CD4-positive, alpha-beta T cell treated with Interleukin-17A for 1 hour (primary cell): ENCODE measurements at regions not wholly inside any gene's neighbourhood (a gene's known extent, or its start where the extent isn't known, plus 50 kb on each side); places are given as distances from the start of the nearest gene placed in this dataset.

Source experiments
- DNase-seq: peaks from one replicate; pipeline ENCODE4 v3.0.0-alpha.2; 2020

DNA sequence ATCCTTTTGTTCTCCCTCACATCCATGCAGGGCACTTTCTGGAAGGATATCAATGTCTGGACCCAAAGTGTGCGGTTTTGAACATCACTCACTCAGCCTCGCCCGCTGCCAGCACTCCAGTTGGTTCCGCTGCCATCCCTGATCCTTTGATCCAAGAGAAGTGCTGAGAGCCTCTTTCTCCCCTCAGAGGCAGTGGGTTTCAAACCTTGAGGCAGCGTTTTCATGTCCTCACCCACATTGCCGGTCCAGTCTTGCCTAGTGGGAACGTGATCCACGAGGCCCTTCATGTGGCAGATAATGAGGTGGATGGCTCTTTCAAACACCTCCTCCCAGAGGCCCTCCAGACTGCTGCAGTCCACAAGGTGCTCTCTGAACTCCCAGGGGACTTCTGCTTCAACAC lies 122.2 kb downstream of the ACTL8 start:
- no peak for DNase-seq

DNA sequence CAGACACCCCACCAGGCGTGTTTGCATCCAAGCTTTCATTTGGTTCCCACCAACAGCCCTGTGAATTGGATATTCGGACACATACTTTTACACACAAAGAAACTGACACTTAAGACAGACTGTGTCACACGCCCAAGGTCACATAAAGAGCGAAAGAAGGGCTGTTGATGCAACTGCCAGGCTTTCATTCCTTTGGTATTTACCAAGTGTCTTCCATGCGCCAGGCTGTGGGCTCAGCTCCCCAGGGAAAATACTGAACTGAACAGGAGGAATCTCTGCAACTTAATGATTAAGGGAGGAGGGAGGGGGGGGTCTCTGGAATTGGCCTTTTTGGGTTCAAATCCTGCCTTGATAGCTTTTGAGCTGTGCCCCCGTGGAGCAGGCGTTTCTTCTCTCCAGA lies 122.8 kb downstream of the ACTL8 start:
- no peak for DNase-seq

DNA sequence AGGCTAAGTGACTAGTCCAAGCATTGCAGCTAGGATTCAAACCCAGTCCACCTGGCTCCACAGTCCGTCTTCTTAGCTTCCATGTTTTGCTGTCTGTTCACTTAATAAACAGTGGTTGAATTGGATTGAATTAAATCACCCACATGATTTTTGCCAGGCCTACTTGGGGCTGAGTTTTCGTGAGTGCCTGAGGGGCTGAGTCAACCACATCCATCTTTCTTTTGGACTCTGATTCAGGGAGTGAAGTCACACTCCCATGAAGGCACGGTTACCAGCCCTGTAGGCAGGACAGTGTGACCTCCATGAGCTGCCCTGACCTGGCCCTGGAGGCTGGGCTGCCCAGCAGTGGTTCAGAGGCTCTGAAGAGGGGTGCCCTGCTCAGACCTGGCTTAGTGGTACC lies 123.7 kb downstream of the ACTL8 start:
- no peak for DNase-seq

DNA sequence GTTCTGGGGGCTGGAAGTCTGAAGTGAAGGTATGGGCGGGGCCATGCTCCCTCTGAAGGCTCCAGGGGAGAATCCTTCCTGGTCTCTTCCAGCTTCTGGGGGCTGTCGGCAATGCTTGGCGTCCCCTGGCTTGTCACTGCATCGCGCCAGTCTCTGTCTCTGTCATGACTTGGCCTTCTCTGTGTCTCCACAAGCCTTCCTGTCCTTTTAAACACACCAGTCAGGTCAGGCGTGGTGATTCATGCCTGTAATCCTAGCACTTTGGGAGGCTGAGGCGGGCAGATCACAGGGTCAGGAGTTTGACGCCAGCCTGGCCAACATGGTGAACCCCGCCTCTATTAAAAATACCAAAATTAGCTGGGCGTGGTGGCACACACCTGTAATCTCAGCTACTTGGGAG lies 125.3 kb downstream of the ACTL8 start:
- no peak for DNase-seq

DNA sequence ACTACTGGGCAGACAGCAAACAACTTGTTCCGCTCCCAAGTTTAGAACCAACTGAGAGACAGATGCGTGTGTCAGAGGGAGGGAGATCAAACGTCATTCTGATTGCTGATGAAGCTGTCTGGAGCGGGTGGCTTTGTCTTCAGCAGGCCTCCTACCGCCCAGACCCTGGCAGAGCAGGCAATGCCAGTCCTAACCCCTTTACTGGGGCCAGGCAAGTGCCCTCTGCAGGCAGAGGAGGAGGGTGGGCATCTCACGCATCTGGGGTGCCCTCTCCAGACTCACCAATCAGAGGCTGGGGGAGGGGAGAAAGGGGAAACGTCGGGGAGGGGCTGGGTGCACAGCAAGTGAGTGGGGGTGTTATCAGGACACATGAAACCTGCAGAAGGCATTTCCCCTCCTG lies 126.6 kb downstream of the ACTL8 start:
- no peak for DNase-seq

DNA sequence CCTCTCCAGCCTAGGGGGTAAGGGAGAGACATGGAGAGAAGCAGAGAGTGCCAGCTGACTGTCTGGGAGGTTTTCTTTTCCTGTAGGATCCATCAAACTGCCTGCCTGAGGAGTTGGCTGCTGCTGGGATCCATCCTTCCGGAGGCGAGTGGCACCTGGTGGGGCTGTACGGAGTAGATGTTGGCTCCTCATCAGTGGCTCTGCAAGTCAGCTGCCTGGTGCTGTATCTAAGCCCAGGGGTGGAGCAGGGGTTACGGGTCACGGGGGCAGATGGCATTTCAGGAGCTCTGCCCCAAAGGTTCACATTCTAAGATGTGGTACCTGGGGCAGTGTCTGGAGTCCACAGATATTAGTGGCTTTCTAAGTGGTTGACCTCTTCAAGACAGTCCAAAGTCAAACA lies 128.0 kb downstream of the ACTL8 start:
- no peak for DNase-seq

GRCh38 chr1:17883662-17884395 lies 128.7 kb downstream of the ACTL8 start:
- no peak for DNase-seq

GRCh38 chr1:17885663-17886320 lies 130.7 kb downstream of the ACTL8 start:
- DNase-seq: no peak

DNA sequence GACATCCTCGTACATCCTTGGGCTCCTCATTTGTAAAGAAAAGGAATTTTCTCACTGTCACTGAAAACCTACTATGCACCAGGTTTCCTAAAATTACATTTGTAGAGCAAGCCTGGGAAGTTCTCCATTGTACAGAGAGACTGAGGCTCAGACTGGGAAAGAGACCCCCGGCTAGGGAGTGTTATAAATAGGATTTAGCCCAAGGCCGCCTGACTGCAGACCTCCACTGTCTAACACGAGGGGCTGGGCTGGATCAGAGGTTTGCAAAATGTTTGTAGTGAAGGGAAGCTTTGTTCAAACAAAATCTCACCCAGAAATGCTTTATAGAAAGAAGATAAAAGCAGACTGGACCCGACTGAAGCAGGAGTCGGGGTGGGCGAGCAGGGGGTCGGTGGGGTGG lies 131.3 kb downstream of the ACTL8 start:
- no peak for DNase-seq

DNA sequence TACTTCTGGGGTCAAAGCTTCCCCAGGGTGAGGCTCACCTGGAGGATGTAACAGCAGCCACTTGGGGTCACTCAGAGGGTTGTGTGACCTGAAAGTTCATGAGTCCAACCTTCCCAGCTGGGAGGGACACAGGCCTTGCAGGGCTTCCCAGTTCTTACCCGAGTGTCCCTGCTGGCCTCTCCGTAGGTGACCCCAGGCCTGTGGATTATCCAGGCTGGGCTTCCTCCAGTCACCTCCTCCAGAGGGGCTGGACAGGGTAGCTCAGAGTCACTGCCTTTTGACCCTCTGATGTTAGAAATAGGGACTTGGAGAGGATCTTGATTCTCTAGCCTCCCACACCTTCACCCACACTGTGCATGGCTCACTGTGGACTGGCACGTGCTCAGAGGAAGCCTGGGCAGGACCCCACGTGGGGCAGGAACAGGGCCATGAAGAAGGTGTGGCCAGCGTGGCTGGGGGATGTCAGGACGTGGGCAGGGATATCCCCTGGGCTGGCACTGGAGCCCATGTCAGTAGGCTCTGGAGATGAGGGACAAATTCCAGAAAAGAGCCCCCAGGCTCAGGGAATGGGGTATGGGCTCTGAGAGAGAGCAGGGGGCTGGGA lies 131.8 kb downstream of the ACTL8 start:
- no peak for DNase-seq

DNA sequence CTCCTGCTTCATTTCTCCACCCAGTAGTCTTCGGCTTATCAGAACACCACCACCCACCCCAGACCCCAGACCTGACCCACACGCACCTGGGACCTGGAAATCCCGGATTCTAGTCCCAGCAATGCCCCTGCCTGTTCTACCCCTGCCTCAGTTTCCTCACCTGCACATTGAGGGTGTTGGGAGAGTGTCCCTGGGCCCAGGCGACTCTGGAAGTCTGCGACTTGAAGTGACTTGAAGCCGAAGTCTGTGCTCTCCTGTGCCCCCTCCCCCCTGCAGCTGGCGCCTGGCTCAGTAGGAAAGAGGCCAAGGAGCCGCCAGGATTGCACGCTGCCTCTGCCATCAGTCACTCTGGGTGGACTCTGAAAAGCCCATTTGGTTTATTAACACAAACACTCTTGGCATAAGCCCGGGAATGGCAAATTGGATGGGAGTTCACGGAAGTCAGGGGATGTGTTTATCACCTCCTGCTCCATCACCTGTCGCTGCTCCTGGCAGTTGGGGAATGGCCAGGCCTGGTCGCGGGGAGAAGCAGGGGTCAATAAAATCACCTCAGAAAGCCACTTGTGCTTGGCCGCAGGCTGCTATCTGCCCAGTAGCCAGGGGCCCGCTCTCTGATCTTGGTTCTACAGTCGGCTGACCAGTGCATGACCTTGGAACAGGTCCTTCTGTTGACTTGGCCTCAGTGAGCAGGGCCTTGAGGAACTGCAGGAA lies 132.7 kb downstream of the ACTL8 start:
- no peak for DNase-seq

DNA sequence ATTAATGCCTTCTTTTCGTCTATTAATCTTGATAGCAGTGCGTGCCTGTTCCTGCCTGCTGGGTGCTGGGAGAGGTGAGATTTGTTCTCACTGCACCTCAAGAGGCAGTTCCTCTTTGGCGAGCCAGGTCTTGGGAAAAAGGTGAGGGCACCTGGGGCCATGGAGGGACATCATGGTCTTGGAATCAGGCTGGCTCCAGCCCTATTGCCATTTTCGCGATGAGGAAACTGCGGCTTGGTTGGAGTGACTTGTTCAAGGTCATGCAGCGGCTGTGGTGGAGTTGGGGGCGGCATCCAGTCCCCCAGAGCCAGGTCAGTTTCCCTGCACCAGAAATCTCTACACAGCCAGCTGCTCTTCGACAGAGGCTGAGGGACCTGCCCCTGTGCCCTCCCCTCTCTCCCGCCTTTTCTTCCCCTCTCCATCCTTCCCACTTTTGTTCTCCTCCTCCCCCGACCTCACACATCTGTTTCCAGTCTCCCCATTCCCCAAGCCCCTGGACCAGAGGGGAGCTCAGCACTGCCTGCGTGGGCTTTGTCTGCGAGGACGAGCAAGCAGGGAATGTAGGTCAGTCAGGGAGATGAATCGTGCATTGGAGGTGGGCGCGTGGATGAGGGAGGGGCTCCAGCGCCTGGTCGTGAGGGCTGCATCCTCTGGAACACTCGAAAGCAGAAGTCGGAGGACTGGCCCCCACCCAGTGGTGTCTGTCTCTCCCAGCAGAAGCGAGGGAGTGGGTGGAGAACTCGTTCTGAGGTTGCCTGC lies 135.1 kb downstream of the ACTL8 start:
- no peak for DNase-seq

DNA sequence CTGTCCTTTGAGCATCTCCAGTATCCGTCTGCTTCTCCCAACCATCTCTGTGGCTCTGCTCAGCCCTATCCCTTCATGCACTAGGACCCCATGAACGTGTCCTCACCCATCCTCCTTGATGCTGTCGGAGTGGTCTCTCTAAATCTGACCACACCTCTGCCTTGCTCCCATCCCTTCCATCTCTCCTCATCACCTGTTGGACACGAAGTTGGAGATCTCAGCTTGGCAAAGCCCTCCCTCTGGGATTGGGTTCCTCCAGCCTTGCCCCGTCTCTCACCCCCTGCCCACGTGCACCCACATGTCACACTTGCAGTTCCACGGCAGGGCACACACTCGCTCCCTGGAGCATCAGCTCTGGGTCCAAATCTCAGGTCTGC lies 135.7 kb downstream of the ACTL8 start:
- DNase-seq: no peak

DNA sequence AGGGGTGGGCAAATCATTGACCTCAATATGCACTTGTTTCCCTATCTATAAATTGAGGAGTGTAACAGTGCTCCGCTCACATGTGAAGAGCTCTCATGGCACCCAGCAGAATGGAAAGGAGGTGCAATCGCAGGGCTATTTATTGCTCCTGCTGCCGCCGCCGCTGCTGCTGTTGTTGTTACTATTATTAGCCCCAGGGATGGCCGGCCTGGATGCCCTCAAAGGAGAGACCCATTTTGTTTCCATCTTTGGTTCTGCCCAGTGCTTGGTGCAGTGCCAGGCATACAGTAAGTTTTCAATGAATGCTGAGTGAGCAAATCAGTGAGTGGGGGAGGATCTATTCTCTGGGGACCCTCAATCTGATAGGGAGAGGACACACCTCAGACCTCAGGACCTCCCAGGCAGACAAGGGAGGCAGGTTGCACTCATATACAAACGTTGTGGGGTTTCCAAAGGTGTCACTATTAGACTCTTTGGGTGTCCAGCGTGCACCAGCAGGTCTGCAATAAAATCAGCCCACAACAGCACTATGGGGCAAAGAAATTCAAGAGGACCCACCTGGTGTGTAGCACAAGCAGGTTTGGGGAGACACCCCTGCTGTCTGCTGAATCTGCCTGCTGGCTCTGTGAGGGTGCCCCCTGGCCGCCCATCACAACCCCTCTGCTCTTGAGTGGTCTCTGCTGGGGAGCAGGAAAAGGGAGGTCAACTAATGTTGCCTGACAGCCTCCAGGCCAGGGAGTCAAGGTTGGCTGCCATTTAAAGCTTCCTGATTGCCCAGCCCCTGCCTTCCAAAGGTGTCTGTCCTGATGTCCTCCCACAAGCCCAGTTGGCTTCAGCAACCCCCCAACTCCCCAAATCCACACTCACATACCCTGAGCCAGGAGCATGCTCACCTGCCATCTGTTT lies 136.3 kb downstream of the ACTL8 start:
- no peak for DNase-seq

DNA sequence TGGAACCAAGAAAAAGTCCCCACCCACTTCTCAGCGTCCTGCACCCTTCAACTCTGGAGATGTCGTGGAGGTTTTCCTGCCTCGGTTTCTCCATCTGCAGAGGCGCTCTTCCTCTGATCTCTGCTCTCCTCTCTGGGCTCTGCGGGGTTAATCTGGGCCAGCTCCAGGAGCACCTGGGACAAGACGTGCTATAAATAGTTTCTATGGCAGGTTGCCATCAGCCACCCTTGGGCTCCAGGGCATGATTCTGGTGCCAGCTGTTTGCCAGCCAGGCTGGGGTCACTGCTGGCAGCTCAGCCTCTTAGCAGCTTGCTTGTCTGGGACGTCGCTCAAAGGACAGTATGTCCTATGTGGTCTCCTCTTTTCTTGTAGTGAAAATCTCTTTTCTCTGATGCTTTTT lies 137.1 kb downstream of the ACTL8 start:
- no peak for DNase-seq

DNA sequence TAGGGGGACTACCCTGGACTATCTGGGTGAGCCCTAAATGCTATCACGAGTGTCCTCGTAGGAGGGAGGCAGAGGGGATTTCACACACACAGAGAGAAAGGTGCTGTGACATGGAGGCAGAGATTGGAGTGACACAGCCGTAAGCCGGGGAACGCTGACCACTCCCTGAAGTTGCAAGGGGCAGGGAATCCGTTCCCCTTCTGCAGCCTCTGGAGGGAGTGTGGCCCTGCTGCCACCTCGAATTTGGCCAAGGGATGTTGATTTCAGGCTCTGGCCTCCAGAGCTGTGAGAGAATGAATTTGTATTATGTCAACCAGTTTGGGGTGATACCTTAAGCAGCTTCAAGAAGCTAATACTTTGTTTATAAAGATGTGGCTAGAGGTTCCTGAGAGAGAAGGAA lies 137.7 kb downstream of the ACTL8 start:
- no peak for DNase-seq

- no peak for DNase-seq
Measured at GRCh38 chr1:17893891-17894631, 138.9 kb downstream of the ACTL8 start.

DNA sequence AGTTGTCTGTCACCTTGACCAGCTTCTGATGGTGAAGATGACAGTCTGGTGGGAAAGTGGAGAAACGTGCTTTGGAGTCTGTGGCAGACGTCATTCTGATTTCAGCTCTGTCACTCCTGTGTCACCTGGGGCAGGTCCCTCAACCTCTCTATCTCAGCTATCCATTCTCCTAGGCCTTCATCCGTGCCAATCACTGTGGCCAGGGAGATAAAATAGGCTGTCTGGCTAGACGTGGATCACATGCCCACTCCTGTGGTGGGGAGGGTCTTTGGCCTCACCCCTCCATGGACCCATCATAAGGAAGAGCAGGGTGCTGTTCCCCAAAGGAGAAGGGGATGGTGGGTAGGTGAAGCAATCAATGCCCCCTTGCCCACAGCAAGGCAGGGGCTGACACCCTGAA lies 140.3 kb downstream of the ACTL8 start:
- DNase-seq: no peak

DNA sequence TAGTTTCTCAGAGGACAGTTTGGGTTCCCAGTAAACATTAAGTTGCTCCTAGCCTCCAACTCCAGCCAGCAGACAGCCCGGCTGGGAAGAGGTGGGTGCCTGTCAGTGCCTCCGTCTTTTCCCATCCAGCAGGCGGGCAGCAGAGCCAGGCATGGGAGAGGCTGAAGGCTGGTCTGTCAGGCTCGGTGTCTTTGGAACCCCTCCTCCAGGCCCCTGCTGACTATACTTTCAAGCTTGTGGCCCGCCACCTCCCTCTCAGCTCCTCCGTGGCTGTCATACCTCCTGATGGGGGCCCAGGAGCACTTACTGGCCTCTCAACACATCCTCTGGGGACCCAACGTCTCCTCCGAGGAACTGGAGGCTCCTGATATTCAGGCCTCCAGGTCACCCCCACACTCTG lies 140.9 kb downstream of the ACTL8 start:
- no peak for DNase-seq

GRCh38 chr1:17903386-17903785 lies 148.3 kb downstream of the ACTL8 start:
- no peak for DNase-seq

DNA sequence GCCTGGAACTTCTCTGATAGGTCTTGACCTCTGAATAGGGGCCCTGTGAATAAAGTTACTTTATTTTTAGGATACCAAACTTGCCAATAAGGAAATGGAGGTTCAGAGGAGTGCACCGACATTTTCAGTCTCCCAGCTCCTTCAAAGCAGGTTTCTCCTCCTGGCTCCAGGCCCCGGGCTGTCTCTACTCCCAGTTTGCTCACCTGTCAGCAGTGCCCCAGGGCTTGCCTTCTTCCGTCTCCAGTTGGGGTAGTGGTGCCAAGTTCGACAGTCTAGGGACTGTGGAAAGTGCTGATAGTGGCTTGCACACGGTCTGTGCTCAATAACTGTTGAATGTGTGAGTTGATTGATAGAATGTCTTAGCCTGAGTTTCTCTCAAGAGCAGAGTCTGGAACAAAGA lies 149.2 kb downstream of the ACTL8 start:
- DNase-seq: no peak
